ENCODE measurements at regions not wholly inside any gene's neighbourhood (a gene's known extent, or its start where the extent isn't known, plus 50 kb on each side); places are given as distances from the start of the nearest gene placed in this dataset.

DNA sequence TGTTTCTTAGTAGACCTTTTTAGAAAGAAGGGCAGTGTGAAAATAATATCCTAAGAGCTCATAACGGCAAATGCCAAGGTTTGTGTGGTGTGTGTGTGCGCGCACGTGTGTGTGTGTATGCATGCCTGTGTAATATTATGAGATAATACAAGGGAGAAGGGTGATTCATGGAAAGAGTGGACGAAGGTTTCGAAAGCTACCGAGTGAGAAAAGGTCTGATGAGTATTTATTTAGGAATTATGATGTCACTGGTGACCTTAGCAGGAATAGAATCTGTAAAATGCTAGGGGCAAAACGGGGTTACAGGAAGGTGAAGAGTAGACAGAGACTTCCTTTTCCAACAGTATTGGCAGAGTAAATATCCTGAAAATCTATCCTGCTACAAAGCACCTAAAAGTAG, 107.3 kb downstream of the AHR start:
- Histone ChIP-seq H3K79me2 (ENCODE audit: low read length) (no peaks in the 10 kb centered on the region), H3K9me3 (ENCODE audit: insufficient read depth, low read length) (no peaks in the 10 kb centered on the region), H3K4me2 (ENCODE audit: low read length) (no peak overlapping the region), H4K20me1 (ENCODE audit: insufficient read depth, low read length) (no peaks in the 10 kb centered on the region), H2AFZ (ENCODE audit: low read depth, low read length) (no peak overlapping the region), H3K27ac (ENCODE audit: low read length) (no peak overlapping the region), H3K4me3 (ENCODE audit: low read length) (no peak overlapping the region), H3K4me1 (ENCODE audit: low read length) (peaks cover 68% of the 10 kb centered on the region), H3K27me3 (ENCODE audit: low read depth, low read length) (no peaks in the 10 kb centered on the region), H3K9ac (ENCODE audit: low read length) (no peak overlapping the region), H3K36me3 (replicated peaks; ENCODE audit: low read depth, low read length) (no peaks in the 10 kb centered on the region)
- TF ChIP-seq CTCF (IDR thresholded peaks at IDR 0.05; ENCODE audit: low read depth, low read length) (no peak), EZH2phosphoT487 (IDR thresholded peaks at IDR 0.05; ENCODE audit: low read depth) (no peak)

DNA sequence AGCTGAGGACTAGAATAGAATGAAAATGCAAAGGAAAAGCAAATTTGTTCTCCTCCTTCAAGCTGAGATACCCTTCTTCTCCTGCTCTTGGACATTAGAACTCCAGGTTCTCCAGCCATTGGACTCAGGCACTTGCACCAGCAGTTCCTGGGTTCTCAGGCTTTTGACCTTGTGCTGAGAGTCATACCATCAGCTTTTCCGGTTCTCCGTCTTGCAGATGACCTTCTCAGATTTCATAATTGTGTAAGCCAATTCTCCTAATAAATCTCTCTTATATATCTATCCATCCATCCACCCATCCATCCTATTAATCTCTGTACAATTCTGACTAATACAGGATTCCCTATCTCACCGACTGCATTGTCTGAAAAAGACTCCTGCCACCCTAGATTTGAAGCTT, 108.3 kb downstream of the AHR start:
- Histone ChIP-seq H3K4me3 (ENCODE audit: low read length) (peak overlapping the region; percentile 38), H3K4me1 (ENCODE audit: low read length) (peaks cover 58% of the 10 kb centered on the region), H3K9ac (ENCODE audit: low read length) (peak overlapping the region; percentile 46), H3K27ac (ENCODE audit: low read length) (peak overlapping the region; percentile 59), H3K9me3 (ENCODE audit: insufficient read depth, low read length) (no peaks in the 10 kb centered on the region), H3K4me2 (ENCODE audit: low read length) (peak overlapping the region; percentile 65), H2AFZ (ENCODE audit: low read depth, low read length) (no peak overlapping the region), H3K36me3 (replicated peaks; ENCODE audit: low read depth, low read length) (no peaks in the 10 kb centered on the region), H3K27me3 (ENCODE audit: low read depth, low read length) (no peaks in the 10 kb centered on the region), H3K79me2 (ENCODE audit: low read length) (no peaks in the 10 kb centered on the region), H4K20me1 (ENCODE audit: insufficient read depth, low read length) (no peaks in the 10 kb centered on the region)
- TF ChIP-seq EZH2phosphoT487 (IDR thresholded peaks at IDR 0.05; ENCODE audit: low read depth) (no peak), CTCF (IDR thresholded peaks at IDR 0.05; ENCODE audit: low read depth, low read length) (no peak)

GRCh38 chr7:17407229-17407628, 108.8 kb downstream of the AHR start:
- no peak overlapping the region for H2AFZ ChIP-seq (ENCODE audit: low read depth, low read length)

DNA sequence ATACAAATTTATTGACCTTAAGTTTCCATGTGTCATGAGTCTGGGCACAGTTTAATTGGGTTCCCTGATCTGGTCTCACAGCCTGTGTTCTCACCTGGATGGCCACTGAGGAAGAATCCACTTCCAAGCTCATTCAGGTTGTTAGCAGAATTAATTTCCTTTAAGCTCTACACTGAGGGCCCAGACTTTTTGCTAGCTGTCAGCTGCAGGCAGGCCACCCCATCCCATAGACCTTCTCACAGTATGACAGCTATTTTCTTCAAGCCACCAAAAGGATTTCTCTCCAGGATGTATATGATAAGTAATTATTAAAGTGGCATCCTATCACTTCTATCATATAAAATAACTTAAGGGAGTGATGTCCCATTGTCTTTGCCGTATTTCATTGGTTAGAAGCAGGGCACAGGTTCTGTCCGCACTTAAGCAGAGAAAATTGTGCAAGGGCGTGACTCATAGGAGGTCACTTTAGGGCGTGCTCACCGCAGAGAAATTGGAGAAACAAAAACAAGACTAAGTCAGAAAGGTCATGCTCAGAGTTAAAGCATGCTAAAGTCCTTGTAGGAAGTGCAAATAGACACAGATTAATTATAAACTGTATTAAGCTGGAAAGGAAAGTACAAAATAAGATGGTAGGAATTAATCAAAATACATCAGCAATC, 109.9 kb downstream of the AHR start:
- Histone ChIP-seq H3K4me2 (ENCODE audit: low read length) (peak overlapping the region; percentile 56), H3K79me2 (ENCODE audit: low read length) (no peaks in the 10 kb centered on the region), H3K4me3 (ENCODE audit: low read length) (0 out of 2 replicates have a peak overlapping the region, but pooled peaks have one; percentile 36), H4K20me1 (ENCODE audit: insufficient read depth, low read length) (no peaks in the 10 kb centered on the region), H3K9me3 (ENCODE audit: insufficient read depth, low read length) (no peaks in the 10 kb centered on the region), H3K27me3 (ENCODE audit: low read depth, low read length) (no peaks in the 10 kb centered on the region), H3K36me3 (replicated peaks; ENCODE audit: low read depth, low read length) (no peaks in the 10 kb centered on the region), H3K9ac (ENCODE audit: low read length) (peak overlapping the region; percentile 26), H3K4me1 (ENCODE audit: low read length) (peaks cover 47% of the 10 kb centered on the region), H3K27ac (ENCODE audit: low read length) (peak overlapping the region; percentile 24), H2AFZ (ENCODE audit: low read depth, low read length) (no peak overlapping the region)
- no peak for TF ChIP-seq CTCF (IDR thresholded peaks at IDR 0.05; ENCODE audit: low read depth, low read length)
- no peak for TF ChIP-seq EZH2phosphoT487 (IDR thresholded peaks at IDR 0.05; ENCODE audit: low read depth)

More at GRCh38 chr7:17407229-17407628, 108.8 kb downstream of the AHR start:
- peak overlapping the region; percentile 46 for H3K9ac ChIP-seq (ENCODE audit: low read length)
- H3K9me3 ChIP-seq (ENCODE audit: insufficient read depth, low read length): no peaks in the 10 kb centered on the region
- H3K4me1 ChIP-seq (ENCODE audit: low read length): peaks cover 55% of the 10 kb centered on the region
- peak overlapping the region; percentile 38 for H3K4me3 ChIP-seq (ENCODE audit: low read length)
- TF ChIP-seq CTCF (IDR thresholded peaks at IDR 0.05; ENCODE audit: low read depth, low read length): no peak
- no peak for TF ChIP-seq EZH2phosphoT487 (IDR thresholded peaks at IDR 0.05; ENCODE audit: low read depth)
- peak overlapping the region; percentile 59 for H3K27ac ChIP-seq (ENCODE audit: low read length)
- no peaks in the 10 kb centered on the region for H4K20me1 ChIP-seq (ENCODE audit: insufficient read depth, low read length)
- H3K79me2 ChIP-seq (ENCODE audit: low read length): no peaks in the 10 kb centered on the region
- H3K27me3 ChIP-seq (ENCODE audit: low read depth, low read length): no peaks in the 10 kb centered on the region
- H3K36me3 ChIP-seq (replicated peaks; ENCODE audit: low read depth, low read length): no peaks in the 10 kb centered on the region
- H3K4me2 ChIP-seq (ENCODE audit: low read length): peak overlapping the region; percentile 65
